NCI-H82 (cell line): ENCODE measurements at regions not wholly inside any gene's neighbourhood (a gene's known extent, or its start where the extent isn't known, plus 50 kb on each side); places are given as distances from the start of the nearest gene placed in this dataset.
"Not testable (repeated sequence)": the region's sequence is repeated elsewhere in the genome, so short reads cannot be mapped to it uniquely, and the experiment has no call there.

Experiments
- DNase-seq: peaks from one replicate; lab custom pipeline; 2025; lab: John Stamatoyannopoulos, UW

- DNase-seq: no peak
These were observed 713.5 kb downstream of the AMY1C start for GRCh38 chr1:104463126-104463697.

GRCh38 chr1:104466068-104466467 lies 716.4 kb downstream of the AMY1C start:
- no peak for DNase-seq

- DNase-seq: no peak
These were observed 717.9 kb downstream of the AMY1C start for GRCh38 chr1:104467590-104467989.

- DNase-seq: no peak
These were observed 718.6 kb downstream of the AMY1C start for GRCh38 chr1:104468282-104468681.

- DNase-seq: no peak
These were observed 726.4 kb downstream of the AMY1C start for GRCh38 chr1:104476126-104476525.

GRCh38 chr1:104488296-104489015 lies 738.8 kb downstream of the AMY1C start:
- DNase-seq: no peak

- DNase-seq: peak; percentile 22
These were observed 776.6 kb downstream of the AMY1C start for GRCh38 chr1:104526158-104526795.

- DNase-seq: no peak
These were observed 782.3 kb downstream of the AMY1C start for GRCh38 chr1:104531990-104532389.

GRCh38 chr1:104574620-104575019 lies 824.9 kb downstream of the AMY1C start:
- no peak for DNase-seq

GRCh38 chr1:104592926-104593325 lies 843.2 kb downstream of the AMY1C start:
- DNase-seq: no peak

GRCh38 chr1:104593413-104594187 lies 843.9 kb downstream of the AMY1C start:
- DNase-seq: no peak

- DNase-seq: no peak
These were observed 867.8 kb downstream of the AMY1C start for GRCh38 chr1:104617474-104617873.

GRCh38 chr1:104621221-104621620 lies 871.5 kb downstream of the AMY1C start:
- DNase-seq: no peak

GRCh38 chr1:104624538-104624937 lies 874.8 kb downstream of the AMY1C start:
- DNase-seq: no peak

GRCh38 chr1:104629589-104629988 lies 879.9 kb downstream of the AMY1C start:
- no peak for DNase-seq

GRCh38 chr1:104630567-104631149 lies 881.0 kb downstream of the AMY1C start:
- DNase-seq: no peak

GRCh38 chr1:104636581-104636980 lies 886.9 kb downstream of the AMY1C start:
- DNase-seq: peak; percentile 29

- DNase-seq: no peak
These were observed 896.5 kb downstream of the AMY1C start for GRCh38 chr1:104646233-104646632.

- DNase-seq: peak; percentile 84
These were observed 898.6 kb downstream of the AMY1C start for GRCh38 chr1:104648269-104648691.

- DNase-seq: not testable (repeated sequence)
These were observed 914.7 kb downstream of the AMY1C start for GRCh38 chr1:104664374-104664773.

- no peak for DNase-seq
These were observed 915.6 kb downstream of the AMY1C start for GRCh38 chr1:104665300-104665699.

GRCh38 chr1:104671684-104672353 lies 922.1 kb downstream of the AMY1C start:
- DNase-seq: no peak
